Activated CD8-positive, alpha-beta T cell treated with anti-CD3 and anti-CD28 coated beads for 36 hours (primary cell): ENCODE measurements at regions not wholly inside any gene's neighbourhood (a gene's known extent, or its start where the extent isn't known, plus 50 kb on each side); places are given as distances from the start of the nearest gene placed in this dataset.

Experiments used
- ATAC-seq: fragments of 200-7000 bp; cut with Tn5 transposase; one replicate; pipeline ENCODE4 v1.10.0; 2021; ENCODE audit warnings: mild to moderate bottlenecking, moderate library complexity
- CTCF ChIA-PET: fragments of 350-600 bp; sonication (Branson Sonifier 250); formaldehyde crosslinking; loops from one replicate; lab custom pipeline; 2021; ENCODE audit warnings: antibody characterized with exemption; lab: Charles Lee
- POLR2A ChIA-PET: fragments of 350-600 bp; sonication (Branson Sonifier 250); formaldehyde crosslinking; loops from one replicate; lab custom pipeline; 2021; ENCODE audit warnings: antibody characterized with exemption; lab: Charles Lee
- DNase-seq: peaks from one replicate; pipeline ENCODE4 v3.0.0-alpha.2; 2020
- H3K27ac Mint-ChIP-seq: one replicate; pipeline ENCODE4 v1.8.0; 2021; ENCODE audit warnings: mild to moderate bottlenecking, mixed read lengths
- H3K27me3 Mint-ChIP-seq: one replicate; pipeline ENCODE4 v1.8.0; 2021; ENCODE audit warnings: mixed read lengths
- H3K36me3 Mint-ChIP-seq: one replicate; pipeline ENCODE4 v1.8.0; 2021; ENCODE audit warnings: low read depth, mixed read lengths
- H3K4me1 Mint-ChIP-seq: one replicate; pipeline ENCODE4 v1.8.0; 2021; ENCODE audit warnings: low read depth, mixed read lengths
- H3K4me3 Mint-ChIP-seq: one replicate; pipeline ENCODE4 v1.8.0; 2021; ENCODE audit warnings: mild to moderate bottlenecking, moderate library complexity, mixed read lengths
- H3K9me3 Mint-ChIP-seq: one replicate; pipeline ENCODE4 v1.8.0; 2021; ENCODE audit warnings: mixed read lengths
- CTCF ChIP-seq: fragments of 200-600 bp; IDR thresholded peaks from one replicate; pipeline ENCODE4 v1.8.0; 2022; ENCODE audit warnings: antibody characterized with exemption, mild to moderate bottlenecking
- intact Hi-C: fragments of 100-400 bp; cut with micrococcal nuclease; formaldehyde crosslinking; loops from one replicate; pipeline ENCODE4 v1.10.0; 2022

GRCh38 chr10:64159910-64160872, 639.0 kb downstream of the REEP3 start:
- Mint-ChIP-seq H3K27ac (no peak overlapping the region), H3K9me3 (no peaks in the 10 kb centered on the region), H3K27me3 (no peaks in the 10 kb centered on the region), H3K4me1 (no peaks in the 10 kb centered on the region), H3K4me3 (no peak overlapping the region), H3K36me3 (no peaks in the 10 kb centered on the region)
- TF ChIP-seq CTCF: no peak
- CTCF ChIA-PET: no interaction called here
- POLR2A ChIA-PET: no interaction called here
- DNase-seq: no peak
- no peak for ATAC-seq
- intact Hi-C loops: no loop called here

GRCh38 chr10:64170791-64171190, 649.6 kb downstream of the REEP3 start:
- H3K36me3 Mint-ChIP-seq: no peaks in the 10 kb centered on the region
- H3K27ac Mint-ChIP-seq: no peak overlapping the region
- ChIA-PET POLR2A (no interaction called here), CTCF (no interaction called here)
- no peak for TF ChIP-seq CTCF
- intact Hi-C loops: no loop called here
- ATAC-seq (no peak), DNase-seq (no peak)
- no peaks in the 10 kb centered on the region for H3K27me3 Mint-ChIP-seq
- peaks cover 3% of the 10 kb centered on the region for H3K9me3 Mint-ChIP-seq
- H3K4me1 Mint-ChIP-seq: no peaks in the 10 kb centered on the region
- no peak overlapping the region for H3K4me3 Mint-ChIP-seq

- Mint-ChIP-seq H3K4me1 (no peaks in the 10 kb centered on the region), H3K27me3 (no peaks in the 10 kb centered on the region), H3K9me3 (peaks cover 3% of the 10 kb centered on the region), H3K27ac (no peak overlapping the region), H3K4me3 (no peak overlapping the region), H3K36me3 (no peaks in the 10 kb centered on the region)
- DNase-seq (no peak), ATAC-seq (no peak)
- TF ChIP-seq CTCF: no peak
- ChIA-PET POLR2A (no interaction called here), CTCF (no interaction called here)
- intact Hi-C loops: no loop called here
These were observed 652.6 kb downstream of the REEP3 start for GRCh38 chr10:64173826-64174225.

- intact Hi-C loops: no loop called here
- H3K9me3 Mint-ChIP-seq: peaks cover 3% of the 10 kb centered on the region
- no peak overlapping the region for H3K27ac Mint-ChIP-seq
- no peaks in the 10 kb centered on the region for H3K27me3 Mint-ChIP-seq
- no peaks in the 10 kb centered on the region for H3K36me3 Mint-ChIP-seq
- ATAC-seq (no peak), DNase-seq (no peak)
- ChIA-PET POLR2A (no interaction called here), CTCF (no interaction called here)
- no peak overlapping the region for H3K4me3 Mint-ChIP-seq
- H3K4me1 Mint-ChIP-seq: no peaks in the 10 kb centered on the region
- TF ChIP-seq CTCF: no peak
These were observed 653.6 kb downstream of the REEP3 start for GRCh38 chr10:64174666-64175255.

- Mint-ChIP-seq H3K27ac (no peak overlapping the region), H3K9me3 (peaks cover 3% of the 10 kb centered on the region), H3K36me3 (no peaks in the 10 kb centered on the region), H3K4me3 (no peak overlapping the region), H3K4me1 (no peaks in the 10 kb centered on the region), H3K27me3 (no peaks in the 10 kb centered on the region)
- DNase-seq (no peak), ATAC-seq (no peak)
- no peak for TF ChIP-seq CTCF
- intact Hi-C loops: no loop called here
- CTCF ChIA-PET: no interaction called here
- POLR2A ChIA-PET: no interaction called here
These were observed 654.2 kb downstream of the REEP3 start for GRCh38 chr10:64175271-64175962.
